HEK293 (cell line): ENCODE measurements at regions not wholly inside any gene's neighbourhood (a gene's known extent, or its start where the extent isn't known, plus 50 kb on each side); places are given as distances from the start of the nearest gene placed in this dataset.

Experiments used
- CTCF ChIP-seq: fragments of 450-650 bp; formaldehyde crosslinking; IDR thresholded peaks from 2 replicates; pipeline ENCODE4 v1.5.1; 2016; ENCODE audit warnings: missing biosample characterization, missing genetic modification characterization
- INSM2 ChIP-seq: fragments of 450-650 bp; formaldehyde crosslinking; IDR thresholded peaks from 2 replicates; pipeline ENCODE4 v1.5.1; 2016; ENCODE audit warnings: missing biosample characterization, missing genetic modification characterization
- SP7 ChIP-seq: fragments of 450-650 bp; formaldehyde crosslinking; IDR thresholded peaks from 2 replicates; pipeline ENCODE4 v1.5.1; 2016; ENCODE audit warnings: missing biosample characterization, missing genetic modification characterization
- ZNF16 ChIP-seq: fragments of 450-650 bp; formaldehyde crosslinking; IDR thresholded peaks from 2 replicates; pipeline ENCODE4 v1.5.1; 2016; ENCODE audit warnings: low read depth, missing biosample characterization, missing genetic modification characterization
- ZNF274 ChIP-seq, 2 experiments: fragments of 200-500 bp in 1 of 2; fragments of 450-650 bp in 1 of 2; sonication (Bioruptor generic) in 1 of 2; formaldehyde crosslinking in 1 of 2; IDR thresholded peaks; 2 replicates each; pipeline versions ENCODE4 v1.5.1 to v1.6.1; 2014 to 2016; ENCODE audit warnings: borderline replicate concordance in 1 of 2, inconsistent platforms in 1 of 2, low read length in 1 of 2, missing biosample characterization in 1 of 2, missing genetic modification characterization in 1 of 2
- ZNF302 ChIP-seq: fragments of 450-650 bp; formaldehyde crosslinking; IDR thresholded peaks from 2 replicates; pipeline ENCODE4 v1.5.1; 2016; ENCODE audit warnings: missing biosample characterization, missing genetic modification characterization, low read depth
- ZNF530 ChIP-seq: fragments of 450-650 bp; formaldehyde crosslinking; IDR thresholded peaks from 2 replicates; pipeline ENCODE4 v1.5.1; 2016; ENCODE audit warnings: low read depth, missing biosample characterization, missing genetic modification characterization
- TF ChIP-seq, protein P1 (sequence below): fragments of 450-650 bp; formaldehyde crosslinking; IDR thresholded peaks from 2 replicates; pipeline ENCODE4 v1.5.1; 2016; ENCODE audit warnings: missing biosample characterization, missing genetic modification characterization, low read depth

DNA sequence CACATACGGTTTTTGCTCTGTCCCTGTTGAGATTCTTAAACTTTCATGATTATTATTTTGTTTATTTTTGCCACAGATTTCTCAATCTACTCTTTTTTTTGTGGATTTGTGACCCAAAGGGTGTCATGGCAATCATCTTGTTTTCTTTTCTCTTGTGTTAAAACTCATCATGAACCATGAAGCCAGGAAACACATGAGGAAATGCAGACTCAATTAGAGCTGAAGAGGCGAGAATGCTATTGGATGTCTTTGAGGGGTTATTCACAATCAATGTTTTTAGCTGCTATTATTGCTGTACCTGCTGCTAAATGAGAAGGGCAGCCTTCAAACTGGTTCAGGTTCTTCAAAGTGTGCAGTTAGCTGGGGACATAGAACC lies 99.5 kb upstream of the MMADHC start:
- TF ChIP-seq ZNF16, result no peak
- TF ChIP-seq ZNF274 (IDR thresholded peaks at IDR 0.05; ENCODE audit: low read length), result no peak
- no peak for TF ChIP-seq ZNF274 (tag by site-specific recombination; IDR thresholded peaks at IDR 0.05; ENCODE audit: borderline replicate concordance)
- no peak for TF ChIP-seq CTCF (tag by site-specific recombination)
- no peak for TF ChIP-seq SP7 (tag by site-specific recombination)
- TF ChIP-seq ZNF302 (tag by site-specific recombination), result no peak
- TF ChIP-seq INSM2 (tag by site-specific recombination), result no peak
- no peak for TF ChIP-seq ZNF530 (tag by site-specific recombination)
- TF ChIP-seq, protein P1, sequence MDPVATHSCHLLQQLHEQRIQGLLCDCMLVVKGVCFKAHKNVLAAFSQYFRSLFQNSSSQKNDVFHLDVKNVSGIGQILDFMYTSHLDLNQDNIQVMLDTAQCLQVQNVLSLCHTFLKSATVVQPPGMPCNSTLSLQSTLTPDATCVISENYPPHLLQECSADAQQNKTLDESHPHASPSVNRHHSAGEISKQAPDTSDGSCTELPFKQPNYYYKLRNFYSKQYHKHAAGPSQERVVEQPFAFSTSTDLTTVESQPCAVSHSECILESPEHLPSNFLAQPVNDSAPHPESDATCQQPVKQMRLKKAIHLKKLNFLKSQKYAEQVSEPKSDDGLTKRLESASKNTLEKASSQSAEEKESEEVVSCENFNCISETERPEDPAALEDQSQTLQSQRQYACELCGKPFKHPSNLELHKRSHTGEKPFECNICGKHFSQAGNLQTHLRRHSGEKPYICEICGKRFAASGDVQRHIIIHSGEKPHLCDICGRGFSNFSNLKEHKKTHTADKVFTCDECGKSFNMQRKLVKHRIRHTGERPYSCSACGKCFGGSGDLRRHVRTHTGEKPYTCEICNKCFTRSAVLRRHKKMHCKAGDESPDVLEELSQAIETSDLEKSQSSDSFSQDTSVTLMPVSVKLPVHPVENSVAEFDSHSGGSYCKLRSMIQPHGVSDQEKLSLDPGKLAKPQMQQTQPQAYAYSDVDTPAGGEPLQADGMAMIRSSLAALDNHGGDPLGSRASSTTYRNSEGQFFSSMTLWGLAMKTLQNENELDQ (tag by site-specific recombination), result no peak
